Liver (tissue), 8 donors: ENCODE measurements at regions not wholly inside any gene's neighbourhood (a gene's known extent, or its start where the extent isn't known, plus 50 kb on each side); places are given as distances from the start of the nearest gene placed in this dataset.

Experiments
- DNase-seq: peaks from one replicate; pipeline ENCODE4 v3.0.0-alpha.2; 2017; ENCODE audit warnings: low spot score
- H3K27ac ChIP-seq, 2 donors: one replicate each; pipeline ENCODE4 v1.7.0; 2013; ENCODE audit warnings: inconsistent platforms in 2 of 2, low read length in 2 of 2, control low read depth in 1 of 2, low read depth in 1 of 2, mild to moderate bottlenecking in 1 of 2
- H3K27me3 ChIP-seq, 4 donors: one replicate each; pipeline versions ENCODE4 v1.6.1 to v1.7.0; 2013; ENCODE audit warnings: low read length in 3 of 4, inconsistent platforms in 1 of 4, mild to moderate bottlenecking in 1 of 4, moderate library complexity in 1 of 4; ENCODE audit not compliant: control insufficient read depth in 4 of 4, insufficient read depth in 4 of 4
- H3K36me3 ChIP-seq, 4 donors: one replicate each; pipeline versions ENCODE4 v1.6.1 to v1.7.0; 2013; ENCODE audit warnings: low read length in 3 of 4, mild to moderate bottlenecking in 3 of 4, low read depth in 1 of 4, moderate library complexity in 1 of 4; ENCODE audit not compliant: control insufficient read depth in 4 of 4, insufficient read depth in 3 of 4
- H3K4me1 ChIP-seq, 4 donors: one replicate each; pipeline versions ENCODE4 v1.6.1 to v1.7.0; 2013; ENCODE audit warnings: low read length in 3 of 4, mild to moderate bottlenecking in 3 of 4, moderate library complexity in 1 of 4; ENCODE audit not compliant: control insufficient read depth in 4 of 4, insufficient read depth in 4 of 4
- H3K4me3 ChIP-seq, 3 donors: one replicate each; pipeline versions ENCODE4 v1.6.1 to v1.7.0; 2013; ENCODE audit warnings: low read length in 3 of 3, control low read depth in 1 of 3, low read depth in 1 of 3, mild to moderate bottlenecking in 1 of 3
- H3K9ac ChIP-seq, 2 donors: one replicate each; pipeline ENCODE4 v1.7.0; 2013; ENCODE audit warnings: low read length in 2 of 2, mild to moderate bottlenecking in 2 of 2, moderate library complexity in 2 of 2, control low read depth in 1 of 2, low read depth in 1 of 2
- H3K9me3 ChIP-seq, 4 donors: one replicate each; pipeline versions ENCODE4 v1.6.1 to v1.7.0; 2013; ENCODE audit warnings: low read length in 3 of 4; ENCODE audit not compliant: control insufficient read depth in 4 of 4
- CTCF ChIP-seq: fragments of 150-350 bp; IDR thresholded peaks from 2 replicates; pipeline ENCODE4 v1.5.1; 2017; ENCODE audit warnings: improper control_type of control experiment, low read depth, low read length; ENCODE audit not compliant: missing input control
- EGR1 ChIP-seq, 2 donors: IDR thresholded peaks; 2 replicates each; pipeline ENCODE4 v1.6.1; 2016 to 2018; ENCODE audit warnings: antibody characterized with exemption in 2 of 2, low read depth in 2 of 2
- FOXA1 ChIP-seq: IDR thresholded peaks from 2 replicates; pipeline ENCODE4 v1.6.1; 2016; ENCODE audit warnings: antibody characterized with exemption
- FOXA2 ChIP-seq: IDR thresholded peaks from 2 replicates; pipeline ENCODE4 v1.6.1; 2016; ENCODE audit warnings: antibody characterized with exemption
- GABPA ChIP-seq, 2 donors: IDR thresholded peaks in 1 of 2; conservative IDR thresholded peaks in 1 of 2; 2 replicates each; pipeline ENCODE4 v1.6.1; 2016; ENCODE audit warnings: antibody characterized with exemption in 2 of 2, mild to moderate bottlenecking in 1 of 2, moderate library complexity in 1 of 2
- HNF4A ChIP-seq, 2 donors: conservative IDR thresholded peaks; 2 replicates each; pipeline ENCODE4 v1.6.1; 2016; ENCODE audit warnings: antibody characterized with exemption in 2 of 2, mild to moderate bottlenecking in 2 of 2
- HNF4G ChIP-seq: IDR thresholded peaks from 2 replicates; pipeline ENCODE4 v1.6.1; 2016; ENCODE audit warnings: antibody characterized with exemption
- JUND ChIP-seq, 2 donors: IDR thresholded peaks; 2 replicates each; pipeline ENCODE4 v1.6.1; 2016; ENCODE audit warnings: antibody characterized with exemption in 2 of 2
- NR2F2 ChIP-seq: IDR thresholded peaks from 2 replicates; pipeline ENCODE4 v1.6.1; 2016; ENCODE audit warnings: antibody characterized with exemption
- RAD21 ChIP-seq, 2 donors: IDR thresholded peaks; 2 replicates each; pipeline ENCODE4 v1.6.1; 2016; ENCODE audit warnings: antibody characterized with exemption in 2 of 2, mild to moderate bottlenecking in 2 of 2
- REST ChIP-seq: IDR thresholded peaks from 2 replicates; pipeline ENCODE4 v1.6.1; 2016; ENCODE audit warnings: antibody characterized with exemption, mild to moderate bottlenecking
- RXRA ChIP-seq, 2 donors: IDR thresholded peaks; 2 replicates each; pipeline ENCODE4 v1.6.1; 2017 to 2018; ENCODE audit warnings: antibody characterized with exemption in 2 of 2, mild to moderate bottlenecking in 1 of 2
- SP1 ChIP-seq: IDR thresholded peaks from 2 replicates; pipeline ENCODE4 v1.6.1; 2018; ENCODE audit warnings: antibody characterized with exemption, mild to moderate bottlenecking
- TAF1 ChIP-seq: conservative IDR thresholded peaks from 2 replicates; pipeline ENCODE4 v1.6.1; 2016; ENCODE audit warnings: antibody characterized with exemption, mild to moderate bottlenecking
- YY1 ChIP-seq: IDR thresholded peaks from 2 replicates; pipeline ENCODE4 v1.6.1; 2016; ENCODE audit warnings: antibody characterized with exemption, mild to moderate bottlenecking
- ZBTB33 ChIP-seq: IDR thresholded peaks from 2 replicates; pipeline ENCODE4 v1.6.1; 2016; ENCODE audit warnings: antibody characterized with exemption
- whole genome bisulfite sequencing: extraction: QIAGEN DNeasy Blood & Tissue Kit; methylation state at CpG from one replicate; pipeline ENCODE4 v1.1.7; 2013; 5-methylcytosine and 5-hydroxymethylcytosine counted together
- TF ChIP-seq, protein P1 (sequence below): IDR thresholded peaks from 2 replicates; pipeline ENCODE4 v1.6.1; 2016; ENCODE audit warnings: antibody characterized with exemption
- TF ChIP-seq, protein P2 (sequence below): IDR thresholded peaks from 2 replicates; pipeline ENCODE4 v1.6.1; 2016; ENCODE audit warnings: antibody characterized with exemption
- donor health status: healthy.
- donor health status: healthy.
- donor health status: healthy.
- donor health status: healthy.
- donor health status: healthy.

GRCh38 chr6:126481319-126481718 lies 141.4 kb downstream of the CENPW start:
- H3K9me3 ChIP-seq: no peaks in the 10 kb centered on the region
- no peak for TF ChIP-seq FOXA1
- TF ChIP-seq EGR1 (IDR thresholded peaks at IDR 0.05; ENCODE audit: low read depth in 2 of 2): no peak
- no peak for TF ChIP-seq RAD21 (IDR thresholded peaks at IDR 0.05)
- TF ChIP-seq ZBTB33: no peak
- TF ChIP-seq GABPA (IDR thresholded peaks at IDR 0.05 in 1 of 2, conservative IDR thresholded peaks at IDR 0.05 in 1 of 2): no peak
- TF ChIP-seq, protein P1, sequence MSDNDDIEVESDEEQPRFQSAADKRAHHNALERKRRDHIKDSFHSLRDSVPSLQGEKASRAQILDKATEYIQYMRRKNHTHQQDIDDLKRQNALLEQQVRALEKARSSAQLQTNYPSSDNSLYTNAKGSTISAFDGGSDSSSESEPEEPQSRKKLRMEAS: no peak
- no peak for TF ChIP-seq NR2F2
- TF ChIP-seq HNF4A (conservative IDR thresholded peaks at IDR 0.05): no peak
- TF ChIP-seq JUND (IDR thresholded peaks at IDR 0.05): no peak
- no peak for TF ChIP-seq YY1
- DNase-seq: no peak

GRCh38 chr6:126504792-126505191 lies 164.9 kb downstream of the CENPW start:
- DNase-seq: no peak
- WGBS: 98% methylated on average over 9 of the region's 9 CpGs

More at GRCh38 chr6:126481319-126481718, 141.4 kb downstream of the CENPW start:
- no peak overlapping the region for H3K9ac ChIP-seq
- H3K4me1 ChIP-seq: no peaks in the 10 kb centered on the region
- H3K27ac ChIP-seq: no peak overlapping the region
- H3K36me3 ChIP-seq: no peaks in the 10 kb centered on the region
- 90% methylated on average over 1 of the region's 1 CpG for WGBS
- H3K27me3 ChIP-seq: no peaks in the 10 kb centered on the region
- no peak overlapping the region for H3K4me3 ChIP-seq

More at GRCh38 chr6:126504792-126505191, 164.9 kb downstream of the CENPW start:
- no peak overlapping the region for H3K27ac ChIP-seq
- no peaks in the 10 kb centered on the region for H3K36me3 ChIP-seq
- H3K9me3 ChIP-seq: no peaks in the 10 kb centered on the region
- no peak overlapping the region for H3K4me3 ChIP-seq
- no peak for TF ChIP-seq ZBTB33
- TF ChIP-seq TAF1: no peak
- no peak for TF ChIP-seq GABPA (IDR thresholded peaks at IDR 0.05 in 1 of 2, conservative IDR thresholded peaks at IDR 0.05 in 1 of 2)
- TF ChIP-seq RXRA (IDR thresholded peaks at IDR 0.05): no peak
- TF ChIP-seq NR2F2: no peak
- no peak for TF ChIP-seq SP1
- no peak for TF ChIP-seq HNF4G
- TF ChIP-seq CTCF: no peak
- TF ChIP-seq, protein P2, sequence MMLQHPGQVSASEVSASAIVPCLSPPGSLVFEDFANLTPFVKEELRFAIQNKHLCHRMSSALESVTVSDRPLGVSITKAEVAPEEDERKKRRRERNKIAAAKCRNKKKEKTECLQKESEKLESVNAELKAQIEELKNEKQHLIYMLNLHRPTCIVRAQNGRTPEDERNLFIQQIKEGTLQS: no peak
- TF ChIP-seq FOXA2: no peak
- no peak for TF ChIP-seq YY1
- no peak for TF ChIP-seq REST
- no peak for TF ChIP-seq JUND (IDR thresholded peaks at IDR 0.05)
- TF ChIP-seq RAD21 (IDR thresholded peaks at IDR 0.05): no peak
- no peaks in the 10 kb centered on the region for H3K4me1 ChIP-seq
- no peak overlapping the region for H3K9ac ChIP-seq
- H3K27me3 ChIP-seq: no peaks in the 10 kb centered on the region
